Activated naive CD8-positive, alpha-beta T cell treated with anti-CD3 and anti-CD28 coated beads for 36 hours (primary cell): ENCODE measurements at regions not wholly inside any gene's neighbourhood (a gene's known extent, or its start where the extent isn't known, plus 50 kb on each side); places are given as distances from the start of the nearest gene placed in this dataset.

ENCODE experiments used
- DNase-seq: peaks from one replicate; pipeline ENCODE4 v3.0.0; 2021
- H3K27ac Mint-ChIP-seq: one replicate; pipeline ENCODE4 v1.8.0; 2022; ENCODE audit warnings: mild to moderate bottlenecking, moderate library complexity, mixed read lengths
- H3K27me3 Mint-ChIP-seq: one replicate; pipeline ENCODE4 v1.8.0; 2022; ENCODE audit warnings: mild to moderate bottlenecking, mixed read lengths
- H3K36me3 Mint-ChIP-seq: one replicate; pipeline ENCODE4 v1.8.0; 2021; ENCODE audit warnings: mild to moderate bottlenecking, mixed read lengths
- H3K4me1 Mint-ChIP-seq: one replicate; pipeline ENCODE4 v1.8.0; 2021; ENCODE audit warnings: mixed read lengths
- H3K4me3 Mint-ChIP-seq: one replicate; pipeline ENCODE4 v1.8.0; 2022; ENCODE audit warnings: mild to moderate bottlenecking, moderate library complexity, mixed read lengths
- H3K9me3 Mint-ChIP-seq: one replicate; pipeline ENCODE4 v1.8.0; 2022; ENCODE audit warnings: mixed read lengths

- no peaks in the 10 kb centered on the region for H3K4me1 Mint-ChIP-seq
- no peak overlapping the region for H3K4me3 Mint-ChIP-seq
- DNase-seq, result no peak
- no peaks in the 10 kb centered on the region for H3K36me3 Mint-ChIP-seq
- H3K27me3 Mint-ChIP-seq, result peaks cover 5% of the 10 kb centered on the region
- H3K27ac Mint-ChIP-seq, result no peak overlapping the region
- H3K9me3 Mint-ChIP-seq, result no peaks in the 10 kb centered on the region
Observed at GRCh38 chr11:122267602-122268001, 151.6 kb upstream of the BLID start.

- H3K9me3 Mint-ChIP-seq, result no peaks in the 10 kb centered on the region
- H3K4me3 Mint-ChIP-seq, result no peak overlapping the region
- H3K36me3 Mint-ChIP-seq, result no peaks in the 10 kb centered on the region
- H3K27me3 Mint-ChIP-seq, result peaks cover 9% of the 10 kb centered on the region
- H3K4me1 Mint-ChIP-seq, result no peaks in the 10 kb centered on the region
- DNase-seq, result no peak
- no peak overlapping the region for H3K27ac Mint-ChIP-seq
Observed at GRCh38 chr11:122265981-122266380, 150.0 kb upstream of the BLID start.

GRCh38 chr11:122264121-122264520, 148.1 kb upstream of the BLID start:
- Mint-ChIP-seq H3K36me3 (no peaks in the 10 kb centered on the region), H3K4me1 (no peaks in the 10 kb centered on the region), H3K27me3 (peaks cover 14% of the 10 kb centered on the region), H3K9me3 (no peaks in the 10 kb centered on the region), H3K4me3 (no peak overlapping the region), H3K27ac (no peak overlapping the region)
- no peak for DNase-seq

GRCh38 chr11:122261546-122261945, 145.5 kb upstream of the BLID start:
- DNase-seq, result no peak
- no peak overlapping the region for H3K27ac Mint-ChIP-seq
- H3K4me3 Mint-ChIP-seq, result no peak overlapping the region
- peaks cover 9% of the 10 kb centered on the region for H3K27me3 Mint-ChIP-seq
- no peaks in the 10 kb centered on the region for H3K4me1 Mint-ChIP-seq
- H3K36me3 Mint-ChIP-seq, result no peaks in the 10 kb centered on the region
- no peaks in the 10 kb centered on the region for H3K9me3 Mint-ChIP-seq

GRCh38 chr11:122259195-122259821, 143.3 kb upstream of the BLID start:
- Mint-ChIP-seq H3K36me3 (no peaks in the 10 kb centered on the region), H3K27me3 (peaks cover 9% of the 10 kb centered on the region), H3K4me3 (no peak overlapping the region), H3K27ac (no peak overlapping the region), H3K9me3 (no peaks in the 10 kb centered on the region), H3K4me1 (no peaks in the 10 kb centered on the region)
- DNase-seq, result no peak

- peaks cover 9% of the 10 kb centered on the region for H3K27me3 Mint-ChIP-seq
- no peak for DNase-seq
- no peaks in the 10 kb centered on the region for H3K36me3 Mint-ChIP-seq
- no peaks in the 10 kb centered on the region for H3K9me3 Mint-ChIP-seq
- H3K27ac Mint-ChIP-seq, result no peak overlapping the region
- H3K4me1 Mint-ChIP-seq, result no peaks in the 10 kb centered on the region
- no peak overlapping the region for H3K4me3 Mint-ChIP-seq
Observed at GRCh38 chr11:122258446-122259194, 142.6 kb upstream of the BLID start.

GRCh38 chr11:122253589-122254231, 137.7 kb upstream of the BLID start:
- H3K9me3 Mint-ChIP-seq, result no peaks in the 10 kb centered on the region
- H3K27me3 Mint-ChIP-seq, result no peaks in the 10 kb centered on the region
- no peak overlapping the region for H3K27ac Mint-ChIP-seq
- H3K4me3 Mint-ChIP-seq, result no peak overlapping the region
- H3K4me1 Mint-ChIP-seq, result no peaks in the 10 kb centered on the region
- no peak for DNase-seq
- H3K36me3 Mint-ChIP-seq, result no peaks in the 10 kb centered on the region

- H3K27ac Mint-ChIP-seq, result no peak overlapping the region
- H3K9me3 Mint-ChIP-seq, result no peaks in the 10 kb centered on the region
- no peaks in the 10 kb centered on the region for H3K27me3 Mint-ChIP-seq
- H3K36me3 Mint-ChIP-seq, result no peaks in the 10 kb centered on the region
- H3K4me1 Mint-ChIP-seq, result no peaks in the 10 kb centered on the region
- no peak for DNase-seq
- no peak overlapping the region for H3K4me3 Mint-ChIP-seq
Observed at GRCh38 chr11:122248939-122249338, 132.9 kb upstream of the BLID start.

GRCh38 chr11:122248131-122248530, 132.1 kb upstream of the BLID start:
- Mint-ChIP-seq H3K4me3 (no peak overlapping the region), H3K27ac (no peak overlapping the region), H3K27me3 (no peaks in the 10 kb centered on the region), H3K9me3 (no peaks in the 10 kb centered on the region), H3K4me1 (no peaks in the 10 kb centered on the region), H3K36me3 (no peaks in the 10 kb centered on the region)
- no peak for DNase-seq

GRCh38 chr11:122246874-122247273, 130.9 kb upstream of the BLID start:
- H3K9me3 Mint-ChIP-seq, result no peaks in the 10 kb centered on the region
- no peak for DNase-seq
- H3K27ac Mint-ChIP-seq, result no peak overlapping the region
- no peak overlapping the region for H3K4me3 Mint-ChIP-seq
- H3K27me3 Mint-ChIP-seq, result no peaks in the 10 kb centered on the region
- no peaks in the 10 kb centered on the region for H3K4me1 Mint-ChIP-seq
- no peaks in the 10 kb centered on the region for H3K36me3 Mint-ChIP-seq

- H3K27ac Mint-ChIP-seq, result no peak overlapping the region
- H3K36me3 Mint-ChIP-seq, result no peaks in the 10 kb centered on the region
- no peaks in the 10 kb centered on the region for H3K9me3 Mint-ChIP-seq
- no peak overlapping the region for H3K4me3 Mint-ChIP-seq
- H3K4me1 Mint-ChIP-seq, result no peaks in the 10 kb centered on the region
- H3K27me3 Mint-ChIP-seq, result peaks cover 3% of the 10 kb centered on the region
- DNase-seq, result no peak
Observed at GRCh38 chr11:122242731-122243130, 126.7 kb upstream of the BLID start.

- DNase-seq, result no peak
- no peaks in the 10 kb centered on the region for H3K36me3 Mint-ChIP-seq
- H3K27me3 Mint-ChIP-seq, result peaks cover 3% of the 10 kb centered on the region
- no peaks in the 10 kb centered on the region for H3K4me1 Mint-ChIP-seq
- no peak overlapping the region for H3K27ac Mint-ChIP-seq
- H3K9me3 Mint-ChIP-seq, result no peaks in the 10 kb centered on the region
- no peak overlapping the region for H3K4me3 Mint-ChIP-seq
Observed at GRCh38 chr11:122241566-122241965, 125.6 kb upstream of the BLID start.

- H3K27ac Mint-ChIP-seq, result no peak overlapping the region
- no peaks in the 10 kb centered on the region for H3K9me3 Mint-ChIP-seq
- no peaks in the 10 kb centered on the region for H3K36me3 Mint-ChIP-seq
- peaks cover 3% of the 10 kb centered on the region for H3K27me3 Mint-ChIP-seq
- no peaks in the 10 kb centered on the region for H3K4me1 Mint-ChIP-seq
- no peak for DNase-seq
- no peak overlapping the region for H3K4me3 Mint-ChIP-seq
Observed at GRCh38 chr11:122240638-122241037, 124.6 kb upstream of the BLID start.

GRCh38 chr11:122235615-122236014, 119.6 kb upstream of the BLID start:
- Mint-ChIP-seq H3K27ac (no peak overlapping the region), H3K4me1 (no peaks in the 10 kb centered on the region), H3K27me3 (no peaks in the 10 kb centered on the region), H3K36me3 (no peaks in the 10 kb centered on the region), H3K9me3 (no peaks in the 10 kb centered on the region), H3K4me3 (no peak overlapping the region)
- no peak for DNase-seq

- no peaks in the 10 kb centered on the region for H3K9me3 Mint-ChIP-seq
- no peaks in the 10 kb centered on the region for H3K4me1 Mint-ChIP-seq
- H3K27ac Mint-ChIP-seq, result no peak overlapping the region
- H3K4me3 Mint-ChIP-seq, result no peak overlapping the region
- H3K36me3 Mint-ChIP-seq, result no peaks in the 10 kb centered on the region
- no peaks in the 10 kb centered on the region for H3K27me3 Mint-ChIP-seq
- DNase-seq, result no peak
Observed at GRCh38 chr11:122234780-122235179, 118.8 kb upstream of the BLID start.

- Mint-ChIP-seq H3K27me3 (no peaks in the 10 kb centered on the region), H3K4me1 (no peaks in the 10 kb centered on the region), H3K4me3 (no peak overlapping the region), H3K27ac (no peak overlapping the region), H3K36me3 (no peaks in the 10 kb centered on the region), H3K9me3 (no peaks in the 10 kb centered on the region)
- DNase-seq, result no peak
Observed at GRCh38 chr11:122234257-122234656, 118.2 kb upstream of the BLID start.
